ENCODE measurements at regions not wholly inside any gene's neighbourhood (a gene's known extent, or its start where the extent isn't known, plus 50 kb on each side); places are given as distances from the start of the nearest gene placed in this dataset.

GRCh38 chr16:5870886-5871691 is 773.5 kb upstream of the EEF2KMT start:
- no peaks in the 10 kb centered on the region for H3K4me1 ChIP-seq (ENCODE audit: control insufficient read depth in 1 of 2, insufficient read depth in 2 of 2, low read length in 2 of 2)
- no peak overlapping the region for H3K9ac ChIP-seq (ENCODE audit: low read depth in 1 of 2, low read length in 2 of 2)
- H3K4me3 ChIP-seq (ENCODE audit: low read depth in 1 of 2, low read length in 2 of 2): no peak overlapping the region
- H3K27ac ChIP-seq (ENCODE audit: low read depth, low read length): no peak overlapping the region
- H3K36me3 ChIP-seq (ENCODE audit: control insufficient read depth in 1 of 2, insufficient read depth in 2 of 2, low read length in 2 of 2): no peaks in the 10 kb centered on the region
- no peaks in the 10 kb centered on the region for H3K27me3 ChIP-seq (ENCODE audit: control insufficient read depth in 1 of 2, insufficient read depth in 2 of 2, low read length in 2 of 2)
- peaks cover 0 to 9% of the 10 kb centered on the region in 2 donors for H3K9me3 ChIP-seq (ENCODE audit: control insufficient read depth in 1 of 2, low read length in 2 of 2)

GRCh38 chr16:5867250-5867649 is 769.7 kb upstream of the EEF2KMT start:
- Histone ChIP-seq H3K4me1 (ENCODE audit: control insufficient read depth in 1 of 2, insufficient read depth in 2 of 2, low read length in 2 of 2) (no peaks in the 10 kb centered on the region), H3K36me3 (ENCODE audit: control insufficient read depth in 1 of 2, insufficient read depth in 2 of 2, low read length in 2 of 2) (no peaks in the 10 kb centered on the region), H3K4me3 (ENCODE audit: low read depth in 1 of 2, low read length in 2 of 2) (no peak overlapping the region), H3K27me3 (ENCODE audit: control insufficient read depth in 1 of 2, insufficient read depth in 2 of 2, low read length in 2 of 2) (no peaks in the 10 kb centered on the region), H3K9ac (ENCODE audit: low read depth in 1 of 2, low read length in 2 of 2) (no peak overlapping the region), H3K27ac (ENCODE audit: low read depth, low read length) (no peak overlapping the region), H3K9me3 (ENCODE audit: control insufficient read depth in 1 of 2, low read length in 2 of 2) (peaks cover 0 to 9% of the 10 kb centered on the region in 2 donors)

GRCh38 chr16:5865236-5865635 is 767.6 kb upstream of the EEF2KMT start:
- Histone ChIP-seq H3K36me3 (ENCODE audit: control insufficient read depth in 1 of 2, insufficient read depth in 2 of 2, low read length in 2 of 2) (no peaks in the 10 kb centered on the region), H3K9me3 (ENCODE audit: control insufficient read depth in 1 of 2, low read length in 2 of 2) (peaks cover 0 to 9% of the 10 kb centered on the region in 2 donors), H3K4me1 (ENCODE audit: control insufficient read depth in 1 of 2, insufficient read depth in 2 of 2, low read length in 2 of 2) (no peaks in the 10 kb centered on the region), H3K27me3 (ENCODE audit: control insufficient read depth in 1 of 2, insufficient read depth in 2 of 2, low read length in 2 of 2) (no peaks in the 10 kb centered on the region), H3K9ac (ENCODE audit: low read depth in 1 of 2, low read length in 2 of 2) (no peak overlapping the region), H3K27ac (ENCODE audit: low read depth, low read length) (no peak overlapping the region), H3K4me3 (ENCODE audit: low read depth in 1 of 2, low read length in 2 of 2) (no peak overlapping the region)

- H3K4me3 ChIP-seq (ENCODE audit: low read depth in 1 of 2, low read length in 2 of 2): no peak overlapping the region
- H3K9me3 ChIP-seq (ENCODE audit: control insufficient read depth in 1 of 2, low read length in 2 of 2): peaks cover 0 to under 1% of the 10 kb centered on the region in 2 donors
- H3K27ac ChIP-seq (ENCODE audit: low read depth, low read length): no peak overlapping the region
- no peaks in the 10 kb centered on the region for H3K36me3 ChIP-seq (ENCODE audit: control insufficient read depth in 1 of 2, insufficient read depth in 2 of 2, low read length in 2 of 2)
- no peak overlapping the region for H3K9ac ChIP-seq (ENCODE audit: low read depth in 1 of 2, low read length in 2 of 2)
- no peaks in the 10 kb centered on the region for H3K27me3 ChIP-seq (ENCODE audit: control insufficient read depth in 1 of 2, insufficient read depth in 2 of 2, low read length in 2 of 2)
- H3K4me1 ChIP-seq (ENCODE audit: control insufficient read depth in 1 of 2, insufficient read depth in 2 of 2, low read length in 2 of 2): no peaks in the 10 kb centered on the region
These were observed 765.5 kb upstream of the EEF2KMT start for GRCh38 chr16:5863071-5863606.

GRCh38 chr16:5862103-5862840 is 764.7 kb upstream of the EEF2KMT start:
- Histone ChIP-seq H3K9ac (ENCODE audit: low read depth in 1 of 2, low read length in 2 of 2) (no peak overlapping the region), H3K9me3 (ENCODE audit: control insufficient read depth in 1 of 2, low read length in 2 of 2) (no peaks in the 10 kb centered on the region), H3K4me3 (ENCODE audit: low read depth in 1 of 2, low read length in 2 of 2) (no peak overlapping the region), H3K27me3 (ENCODE audit: control insufficient read depth in 1 of 2, insufficient read depth in 2 of 2, low read length in 2 of 2) (no peaks in the 10 kb centered on the region), H3K4me1 (ENCODE audit: control insufficient read depth in 1 of 2, insufficient read depth in 2 of 2, low read length in 2 of 2) (no peaks in the 10 kb centered on the region), H3K27ac (ENCODE audit: low read depth, low read length) (no peak overlapping the region), H3K36me3 (ENCODE audit: control insufficient read depth in 1 of 2, insufficient read depth in 2 of 2, low read length in 2 of 2) (no peaks in the 10 kb centered on the region)

GRCh38 chr16:5861241-5861640 is 763.6 kb upstream of the EEF2KMT start:
- Histone ChIP-seq H3K4me3 (ENCODE audit: low read depth in 1 of 2, low read length in 2 of 2) (no peak overlapping the region), H3K27me3 (ENCODE audit: control insufficient read depth in 1 of 2, insufficient read depth in 2 of 2, low read length in 2 of 2) (no peaks in the 10 kb centered on the region), H3K36me3 (ENCODE audit: control insufficient read depth in 1 of 2, insufficient read depth in 2 of 2, low read length in 2 of 2) (no peaks in the 10 kb centered on the region), H3K4me1 (ENCODE audit: control insufficient read depth in 1 of 2, insufficient read depth in 2 of 2, low read length in 2 of 2) (no peaks in the 10 kb centered on the region), H3K27ac (ENCODE audit: low read depth, low read length) (no peak overlapping the region), H3K9ac (ENCODE audit: low read depth in 1 of 2, low read length in 2 of 2) (no peak overlapping the region), H3K9me3 (ENCODE audit: control insufficient read depth in 1 of 2, low read length in 2 of 2) (no peaks in the 10 kb centered on the region)

GRCh38 chr16:5858180-5858579 is 760.6 kb upstream of the EEF2KMT start:
- Histone ChIP-seq H3K36me3 (ENCODE audit: control insufficient read depth in 1 of 2, insufficient read depth in 2 of 2, low read length in 2 of 2) (no peaks in the 10 kb centered on the region), H3K4me1 (ENCODE audit: control insufficient read depth in 1 of 2, insufficient read depth in 2 of 2, low read length in 2 of 2) (no peaks in the 10 kb centered on the region), H3K27me3 (ENCODE audit: control insufficient read depth in 1 of 2, insufficient read depth in 2 of 2, low read length in 2 of 2) (no peaks in the 10 kb centered on the region), H3K9ac (ENCODE audit: low read depth in 1 of 2, low read length in 2 of 2) (no peak overlapping the region), H3K27ac (ENCODE audit: low read depth, low read length) (no peak overlapping the region), H3K9me3 (ENCODE audit: control insufficient read depth in 1 of 2, low read length in 2 of 2) (no peaks in the 10 kb centered on the region), H3K4me3 (ENCODE audit: low read depth in 1 of 2, low read length in 2 of 2) (no peak overlapping the region)

GRCh38 chr16:5854027-5854426 is 756.4 kb upstream of the EEF2KMT start:
- no peaks in the 10 kb centered on the region for H3K9me3 ChIP-seq (ENCODE audit: control insufficient read depth in 1 of 2, low read length in 2 of 2)
- no peak overlapping the region for H3K9ac ChIP-seq (ENCODE audit: low read depth in 1 of 2, low read length in 2 of 2)
- no peaks in the 10 kb centered on the region for H3K27me3 ChIP-seq (ENCODE audit: control insufficient read depth in 1 of 2, insufficient read depth in 2 of 2, low read length in 2 of 2)
- H3K27ac ChIP-seq (ENCODE audit: low read depth, low read length): no peak overlapping the region
- no peaks in the 10 kb centered on the region for H3K36me3 ChIP-seq (ENCODE audit: control insufficient read depth in 1 of 2, insufficient read depth in 2 of 2, low read length in 2 of 2)
- no peak overlapping the region for H3K4me3 ChIP-seq (ENCODE audit: low read depth in 1 of 2, low read length in 2 of 2)
- no peaks in the 10 kb centered on the region for H3K4me1 ChIP-seq (ENCODE audit: control insufficient read depth in 1 of 2, insufficient read depth in 2 of 2, low read length in 2 of 2)

- Histone ChIP-seq H3K36me3 (ENCODE audit: control insufficient read depth in 1 of 2, insufficient read depth in 2 of 2, low read length in 2 of 2) (no peaks in the 10 kb centered on the region), H3K4me1 (ENCODE audit: control insufficient read depth in 1 of 2, insufficient read depth in 2 of 2, low read length in 2 of 2) (no peaks in the 10 kb centered on the region), H3K27me3 (ENCODE audit: control insufficient read depth in 1 of 2, insufficient read depth in 2 of 2, low read length in 2 of 2) (no peaks in the 10 kb centered on the region), H3K9ac (ENCODE audit: low read depth in 1 of 2, low read length in 2 of 2) (no peak overlapping the region), H3K9me3 (ENCODE audit: control insufficient read depth in 1 of 2, low read length in 2 of 2) (no peaks in the 10 kb centered on the region), H3K4me3 (ENCODE audit: low read depth in 1 of 2, low read length in 2 of 2) (no peak overlapping the region), H3K27ac (ENCODE audit: low read depth, low read length) (no peak overlapping the region)
These were observed 754.6 kb upstream of the EEF2KMT start for GRCh38 chr16:5852151-5852550.

- H3K36me3 ChIP-seq (ENCODE audit: control insufficient read depth in 1 of 2, insufficient read depth in 2 of 2, low read length in 2 of 2): no peaks in the 10 kb centered on the region
- H3K9me3 ChIP-seq (ENCODE audit: control insufficient read depth in 1 of 2, low read length in 2 of 2): no peaks in the 10 kb centered on the region
- H3K27ac ChIP-seq (ENCODE audit: low read depth, low read length): no peak overlapping the region
- H3K4me3 ChIP-seq (ENCODE audit: low read depth in 1 of 2, low read length in 2 of 2): no peak overlapping the region
- no peaks in the 10 kb centered on the region for H3K4me1 ChIP-seq (ENCODE audit: control insufficient read depth in 1 of 2, insufficient read depth in 2 of 2, low read length in 2 of 2)
- no peak overlapping the region for H3K9ac ChIP-seq (ENCODE audit: low read depth in 1 of 2, low read length in 2 of 2)
- H3K27me3 ChIP-seq (ENCODE audit: control insufficient read depth in 1 of 2, insufficient read depth in 2 of 2, low read length in 2 of 2): no peaks in the 10 kb centered on the region
These were observed 753.9 kb upstream of the EEF2KMT start for GRCh38 chr16:5851393-5851982.
